SH-SY5Y (cell line): ENCODE measurements at regions not wholly inside any gene's neighbourhood (a gene's known extent, or its start where the extent isn't known, plus 50 kb on each side); places are given as distances from the start of the nearest gene placed in this dataset.

ENCODE experiments used
- GATA2 ChIP-seq: IDR thresholded peaks from 2 replicates; pipeline ENCODE4 v1.6.1; 2011; ENCODE audit warnings: mild to moderate bottlenecking, low read depth, low read length
- GATA3 ChIP-seq: IDR thresholded peaks from 2 replicates; pipeline ENCODE4 v1.6.1; 2011; ENCODE audit warnings: low read depth, mild to moderate bottlenecking, low read length, moderate library complexity

DNA sequence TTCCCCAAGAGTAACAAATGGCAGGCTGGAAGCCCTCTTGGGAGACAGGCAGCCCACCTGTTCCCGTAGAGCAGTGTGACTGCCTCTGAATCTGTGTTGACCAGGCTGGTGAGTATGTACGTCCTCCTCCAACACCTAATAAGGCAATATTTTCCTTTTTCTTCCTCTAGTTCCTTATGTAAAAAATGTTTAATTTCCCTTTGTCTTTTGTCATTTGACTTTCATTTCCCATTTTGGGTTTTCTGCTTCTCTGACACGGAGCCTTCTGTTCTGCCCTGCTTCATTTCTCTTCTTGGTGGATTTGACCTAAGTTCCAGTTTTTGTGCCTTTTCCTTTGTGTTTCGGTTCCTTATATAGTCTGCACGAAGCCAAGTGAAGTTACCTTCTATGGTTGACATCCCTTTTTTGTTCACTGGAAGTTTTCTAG lies 65.8 kb upstream of the ATF3 start:
- TF ChIP-seq GATA3 (no peak), GATA2 (no peak)

DNA sequence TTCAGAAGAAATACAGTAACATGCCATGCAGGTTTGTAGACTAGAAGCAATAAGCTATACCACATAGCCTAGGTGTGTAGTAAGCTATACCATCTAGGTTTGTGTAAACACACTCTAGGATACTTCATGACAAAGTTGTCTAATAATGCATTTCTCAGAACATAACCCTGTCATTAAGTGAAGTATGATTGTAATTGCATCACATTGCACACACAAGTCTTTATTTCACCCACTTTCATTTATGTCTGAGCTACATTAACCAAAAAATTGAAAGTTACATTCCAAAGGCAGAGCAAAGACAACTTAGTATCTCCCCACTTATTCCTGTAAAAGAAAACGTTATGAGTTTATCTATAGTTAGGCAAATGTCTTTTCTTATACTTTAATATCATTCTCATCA lies 64.5 kb upstream of the ATF3 start:
- TF ChIP-seq GATA3 (no peak), GATA2 (no peak)

DNA sequence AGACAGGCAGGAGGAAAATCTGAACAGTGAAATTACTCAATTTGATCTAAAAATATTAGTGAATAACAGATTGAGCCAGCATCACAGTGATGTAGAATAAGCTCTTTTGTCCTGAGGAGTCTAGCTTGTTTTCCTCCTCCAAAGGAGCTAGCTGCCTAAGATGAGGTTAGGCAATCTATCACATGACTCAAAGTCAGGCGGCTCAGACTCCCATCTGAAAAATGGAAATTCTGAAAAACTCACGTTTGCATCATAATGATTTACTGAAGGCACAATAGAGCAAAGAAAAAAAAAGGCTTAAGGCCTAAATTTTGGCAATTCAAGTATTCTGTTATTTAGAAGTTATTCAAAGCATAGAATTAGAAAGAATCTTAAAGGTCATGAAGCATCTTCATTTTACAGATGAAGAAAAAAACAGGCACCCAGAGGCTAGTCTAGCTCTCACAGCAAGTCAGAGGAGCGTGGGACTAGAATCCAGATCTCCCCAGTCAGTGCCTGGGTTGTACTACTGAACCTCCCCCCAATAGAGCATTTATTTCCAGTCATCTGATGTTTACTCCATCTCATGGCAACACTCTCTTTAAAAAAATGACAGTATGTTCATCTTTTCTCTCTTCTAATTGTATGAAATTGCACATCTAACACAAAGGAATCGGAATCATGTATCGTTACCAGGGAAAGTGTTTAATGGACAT lies 62.5 kb upstream of the ATF3 start:
- TF ChIP-seq GATA3: no peak
- no peak for TF ChIP-seq GATA2

DNA sequence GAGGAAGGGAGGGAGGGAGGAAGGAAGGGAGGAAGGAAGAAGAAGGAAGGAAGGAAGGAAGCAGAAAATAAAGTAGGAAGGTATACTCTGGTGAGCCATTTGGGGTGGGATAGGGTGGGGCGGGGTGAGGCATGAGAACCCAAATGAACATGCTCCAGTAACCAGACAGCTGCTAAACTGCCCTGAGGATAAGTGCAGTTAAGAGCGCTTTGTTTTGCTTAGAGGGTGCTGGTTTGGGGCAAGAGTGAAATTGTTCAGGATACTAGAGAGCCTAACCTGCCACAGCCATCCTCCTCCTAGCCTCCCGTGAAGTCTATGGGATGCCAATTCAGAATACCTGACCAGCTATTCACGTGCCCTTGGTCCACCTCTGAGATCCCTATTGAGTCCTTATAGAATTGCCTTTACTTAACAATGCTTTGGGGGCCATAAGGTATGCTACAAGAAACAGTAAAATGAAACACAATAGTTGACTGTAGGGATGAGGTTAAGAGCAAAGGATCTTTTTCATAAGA lies 59.0 kb upstream of the ATF3 start:
- TF ChIP-seq GATA2 (no peak), GATA3 (no peak)

DNA sequence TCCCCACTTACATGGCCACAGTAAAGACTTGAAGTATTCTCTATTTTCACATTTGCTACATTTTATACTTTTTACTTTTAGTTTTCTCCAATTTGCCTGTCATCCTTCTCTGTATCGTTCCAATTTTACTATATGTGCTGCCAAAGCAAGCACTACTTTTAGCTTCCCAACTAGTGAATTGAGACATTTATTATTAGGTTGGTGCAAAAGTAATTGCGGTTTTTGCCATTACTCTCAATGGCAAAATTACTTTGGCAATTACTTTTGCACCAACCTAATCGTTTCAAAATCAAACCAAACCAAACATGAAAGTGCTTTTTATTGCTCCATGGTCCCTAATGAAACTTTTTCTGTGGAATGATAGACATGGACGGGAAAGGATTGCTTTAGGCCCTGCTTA lies 56.6 kb upstream of the ATF3 start:
- TF ChIP-seq GATA3 (no peak), GATA2 (no peak)

DNA sequence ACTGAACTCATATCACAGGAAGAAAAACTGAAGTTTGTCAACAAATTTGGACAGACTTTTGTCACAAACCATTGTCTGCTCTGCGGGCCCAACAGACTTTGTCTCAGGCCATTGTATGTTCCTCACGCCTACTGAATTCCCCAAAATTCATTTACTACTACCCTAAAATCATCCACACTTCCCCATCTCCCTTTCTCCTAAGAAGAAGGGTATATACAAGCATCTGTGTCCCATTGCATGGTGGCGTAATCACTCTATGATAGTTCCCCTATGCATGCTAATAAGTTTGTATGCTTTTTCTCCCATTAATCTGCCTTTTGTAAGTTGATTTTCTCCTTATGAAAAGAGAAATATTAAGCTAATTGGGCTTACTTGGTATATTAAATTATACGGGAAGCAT lies 54.9 kb upstream of the ATF3 start:
- TF ChIP-seq GATA3 (no peak), GATA2 (no peak)

DNA sequence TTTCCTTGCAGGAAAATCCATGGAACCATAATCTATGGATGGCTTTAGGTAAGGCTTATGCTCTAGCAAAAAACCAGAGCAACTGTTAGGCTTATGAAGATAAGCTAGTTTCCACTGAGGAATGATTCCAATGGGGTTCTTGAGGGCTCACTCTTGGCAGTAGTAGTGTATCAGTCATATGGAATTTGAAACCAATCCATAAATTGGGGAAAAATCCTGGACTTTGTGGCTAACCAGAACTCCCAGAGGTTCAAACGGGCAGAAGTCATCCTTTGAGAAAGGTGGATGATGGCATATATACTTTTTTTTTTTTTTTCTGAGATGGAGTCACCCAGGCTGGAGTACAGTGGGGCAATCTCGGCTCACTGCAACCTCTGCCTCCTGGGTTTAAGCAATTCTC lies 54.2 kb upstream of the ATF3 start:
- TF ChIP-seq GATA2 (no peak), GATA3 (no peak)

DNA sequence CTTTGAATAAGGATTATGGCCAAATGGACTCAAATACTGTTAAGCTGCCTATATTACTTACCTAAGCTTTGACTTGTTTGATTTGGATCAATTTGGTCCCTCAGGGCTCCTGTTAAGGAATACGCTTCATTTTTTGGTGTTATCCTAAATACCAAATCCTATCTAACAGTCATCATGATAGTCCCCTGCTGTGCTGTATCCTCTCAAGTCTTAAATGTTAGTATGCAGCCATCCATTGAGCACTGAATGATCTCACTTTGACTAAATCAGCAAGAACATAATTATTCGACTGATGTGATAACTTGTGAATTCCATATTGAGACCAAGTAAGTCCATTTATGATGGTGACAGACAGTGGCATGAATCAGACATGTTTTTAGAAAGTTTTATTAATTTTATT lies 53.1 kb upstream of the ATF3 start:
- TF ChIP-seq GATA3: no peak
- no peak for TF ChIP-seq GATA2

DNA sequence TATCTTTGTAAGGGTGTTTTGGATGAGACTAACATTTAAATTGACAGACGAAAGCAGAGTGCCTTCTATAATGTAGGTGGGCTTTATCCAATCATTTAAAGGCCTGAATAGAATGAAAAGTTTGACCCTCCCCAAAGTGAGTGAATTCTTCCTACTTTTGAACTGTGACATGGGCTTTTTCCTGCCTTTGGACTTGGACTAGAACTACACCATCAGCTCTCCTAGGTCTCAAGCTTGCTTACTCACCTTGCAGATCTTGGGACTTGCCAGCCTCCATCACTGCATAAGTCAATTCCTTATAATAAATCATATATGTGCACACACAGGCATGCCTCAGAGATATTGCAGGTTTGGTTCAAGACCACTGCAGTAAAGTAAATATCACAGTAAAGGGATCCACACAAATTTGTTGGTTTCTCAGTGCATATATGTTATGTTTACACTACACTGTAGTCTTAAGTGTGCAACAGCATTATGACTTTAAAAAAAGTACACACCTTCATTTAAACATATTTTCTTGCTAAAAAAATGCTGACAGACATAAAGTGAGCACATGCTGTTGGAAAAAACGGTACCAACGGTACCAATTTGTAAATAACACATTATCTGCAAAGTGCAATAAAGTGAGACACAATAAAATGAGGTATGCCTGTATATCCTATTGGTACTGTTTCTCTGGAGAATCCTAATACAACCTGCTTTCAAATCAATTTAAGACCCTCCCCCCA lies 51.6 kb upstream of the ATF3 start:
- no peak for TF ChIP-seq GATA2
- no peak for TF ChIP-seq GATA3

DNA sequence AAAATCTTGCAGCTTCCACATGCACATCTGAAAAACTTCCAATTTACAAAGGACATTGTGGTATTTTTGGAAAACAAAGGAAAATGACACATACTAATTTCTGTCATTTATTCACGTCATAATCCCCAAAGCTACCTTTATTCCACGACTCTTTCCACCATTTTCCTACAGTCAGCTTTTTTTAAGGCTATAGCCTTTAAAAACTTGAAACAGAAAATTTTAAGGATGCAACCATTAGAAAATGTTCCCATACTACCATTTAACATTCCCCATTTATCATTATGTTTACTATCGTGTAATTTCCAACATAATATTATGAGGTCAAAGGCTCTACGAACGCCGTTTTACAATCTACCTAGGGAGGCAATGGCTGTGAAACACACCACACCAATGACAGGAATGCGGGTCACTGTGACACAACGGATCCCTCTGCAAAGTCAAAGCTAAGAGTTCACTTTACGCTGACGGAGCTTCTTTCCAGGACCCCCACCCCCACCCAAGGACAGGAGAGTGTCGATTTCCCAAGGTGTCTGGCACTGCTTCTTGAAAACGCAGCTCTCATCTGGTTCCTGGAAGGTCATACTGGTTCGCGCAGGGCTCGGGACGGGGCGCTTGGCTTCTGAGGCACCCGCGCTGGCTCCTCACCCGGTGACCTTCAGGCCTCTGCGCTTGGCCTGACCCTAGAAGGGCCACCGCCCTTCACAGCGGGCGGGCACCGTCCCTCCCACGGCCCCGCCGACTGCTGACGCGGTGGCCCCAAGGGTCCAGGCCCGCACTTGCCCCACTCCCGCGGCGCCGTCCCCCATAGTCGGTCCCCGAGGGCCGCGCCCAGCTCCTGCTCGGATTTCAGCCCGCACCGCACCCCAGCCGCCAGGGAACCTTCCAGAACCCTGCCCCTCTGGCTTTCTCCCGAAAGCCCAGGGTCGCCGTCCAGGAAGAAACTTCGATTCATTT lies 50.5 kb upstream of the ATF3 start:
- TF ChIP-seq GATA3 (no peak), GATA2 (no peak)

DNA sequence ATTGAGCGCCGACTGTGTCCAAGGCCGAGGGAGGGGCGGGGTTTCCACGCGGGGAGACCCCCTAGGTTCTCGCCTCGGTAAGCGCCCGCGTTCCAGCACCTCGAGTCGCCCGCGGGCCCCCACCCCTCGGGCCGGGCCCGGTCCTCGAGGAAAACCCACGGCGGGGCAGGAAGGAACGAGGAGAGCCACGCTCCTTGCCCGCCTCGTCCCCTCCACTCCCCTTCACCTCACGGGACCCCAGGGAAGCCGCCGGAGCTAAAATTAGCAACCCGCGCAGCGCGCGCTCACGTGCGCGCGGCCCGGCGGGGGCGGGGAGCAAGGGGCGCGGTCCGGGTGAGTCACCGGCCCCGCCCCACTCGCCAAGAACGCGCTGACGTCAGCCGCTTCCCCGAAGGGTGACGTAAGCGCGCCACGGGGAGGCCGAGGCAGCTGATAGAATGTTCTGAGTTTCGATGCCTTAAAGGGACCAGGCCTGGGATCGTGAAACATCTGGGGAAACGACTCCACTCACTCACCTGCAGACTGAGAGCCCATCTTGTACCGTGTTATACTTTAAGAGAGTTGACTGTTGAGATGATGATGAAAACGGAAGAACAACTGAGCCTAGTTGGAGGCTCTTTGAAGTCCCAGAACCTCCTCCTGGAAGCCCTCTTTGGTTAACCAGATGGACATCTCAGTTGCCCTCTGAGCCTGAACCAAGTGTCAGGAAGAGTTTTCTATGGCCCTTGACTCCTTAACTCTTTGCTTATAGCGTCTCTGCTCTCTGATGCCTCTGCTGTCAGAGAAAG lies 49.7 kb upstream of the ATF3 start:
- TF ChIP-seq GATA3 (no peak), GATA2 (no peak)
